ENCODE measurements at regions not wholly inside any gene's neighbourhood (a gene's known extent, or its start where the extent isn't known, plus 50 kb on each side); places are given as distances from the start of the nearest gene placed in this dataset.

DNA sequence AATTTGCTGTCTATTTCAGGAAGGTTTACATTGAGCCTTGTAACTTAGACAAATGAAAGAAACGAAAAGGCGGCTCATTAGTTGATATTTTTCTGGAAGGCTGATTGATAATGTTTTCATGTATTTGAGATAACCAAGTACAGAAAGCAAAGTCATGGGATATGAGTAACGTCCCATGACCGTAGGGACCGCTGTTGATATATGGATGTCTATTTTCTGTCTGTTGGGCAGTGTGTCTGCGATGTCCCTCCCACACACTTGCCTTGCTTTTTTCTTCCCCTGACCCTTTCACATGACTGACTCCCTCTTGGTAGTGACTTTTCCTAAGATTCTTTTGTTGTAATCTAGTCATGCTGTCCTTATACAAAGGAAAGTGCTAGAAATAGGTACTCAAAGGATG lies 57.0 kb upstream of the GPR158 start:
- no peak for DNase-seq

DNA sequence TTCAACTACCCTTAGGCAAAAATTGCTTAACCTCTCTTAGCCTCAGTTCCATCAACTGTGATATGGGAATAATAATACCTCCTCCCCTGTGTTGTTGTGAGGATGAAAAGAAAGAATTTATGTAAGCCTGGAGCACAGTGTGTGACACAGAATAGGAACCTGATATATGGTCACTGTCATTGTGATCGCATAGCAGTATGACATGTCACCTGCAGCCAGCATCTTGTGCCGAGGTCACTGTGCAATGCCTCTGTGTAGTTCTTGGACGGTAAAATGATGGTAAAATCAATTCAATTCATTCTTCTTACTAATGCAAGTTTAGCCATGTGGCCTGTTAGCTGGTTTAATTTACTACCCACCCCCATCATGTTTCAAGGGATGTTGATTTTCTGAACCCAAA lies 54.6 kb upstream of the GPR158 start:
- DNase-seq: no peak
